HG02588 (cell line): ENCODE measurements at regions not wholly inside any gene's neighbourhood (a gene's known extent, or its start where the extent isn't known, plus 50 kb on each side); places are given as distances from the start of the nearest gene placed in this dataset.
"Not testable (repeated sequence)": the region's sequence is repeated elsewhere in the genome, so short reads cannot be mapped to it uniquely, and the experiment has no call there.

Source experiments
- ATAC-seq: cut with Tn5 transposase; IDR thresholded peaks from one replicate; pipeline ENCODE4 v1.9.1; 2021; ENCODE audit warnings: mild to moderate bottlenecking, moderate library complexity; ENCODE audit not compliant: unreplicated experiment

DNA sequence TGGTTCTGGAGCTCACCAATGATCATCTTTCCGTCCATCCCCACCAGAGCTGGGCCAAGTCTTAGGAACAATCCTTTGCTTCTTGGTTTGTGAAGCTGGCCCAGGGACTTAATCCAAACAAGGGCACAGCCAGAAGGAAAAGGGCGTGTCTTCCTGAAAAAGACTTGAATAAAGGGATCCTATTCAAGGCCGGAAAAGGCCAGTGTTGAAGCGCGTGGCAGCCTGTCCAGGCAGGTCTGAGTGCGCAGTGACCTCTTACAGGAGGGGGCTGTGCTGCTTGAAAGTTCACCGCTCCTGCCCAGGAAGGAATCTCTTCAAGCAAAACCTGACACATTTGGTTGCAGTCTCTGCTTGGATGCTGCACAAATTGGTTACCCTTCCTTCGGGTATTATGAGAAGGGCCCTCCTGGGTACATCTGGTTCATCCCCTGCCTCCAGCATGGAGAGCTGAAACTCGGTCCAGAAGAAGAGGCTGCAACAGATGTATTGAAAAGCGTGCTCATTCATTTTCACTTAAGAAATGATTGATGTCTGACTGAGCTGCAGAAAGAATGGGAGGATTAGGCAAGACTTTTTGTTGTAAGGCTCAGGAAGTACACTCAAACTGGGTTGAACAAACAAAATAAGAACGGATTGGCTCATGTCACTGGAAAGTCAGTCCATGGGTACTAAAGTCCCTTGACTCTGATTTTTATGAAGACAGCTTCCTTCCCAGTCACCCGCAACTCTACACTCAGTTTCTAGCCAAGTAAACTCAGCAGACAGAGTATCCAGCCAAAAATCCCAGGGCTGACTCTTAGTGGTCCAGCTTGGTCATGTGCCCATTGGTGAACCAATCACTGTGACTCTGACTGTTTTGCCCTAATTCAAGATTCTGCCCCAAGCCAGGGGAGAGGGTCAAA is 136.3 kb downstream of the TFAP2C start:
- no peak for ATAC-seq

- no peak for ATAC-seq
Measured at GRCh38 chr20:56766528-56766927, 137.4 kb downstream of the TFAP2C start.

GRCh38 chr20:56769921-56770600 is 141.0 kb downstream of the TFAP2C start:
- ATAC-seq, result no peak

DNA sequence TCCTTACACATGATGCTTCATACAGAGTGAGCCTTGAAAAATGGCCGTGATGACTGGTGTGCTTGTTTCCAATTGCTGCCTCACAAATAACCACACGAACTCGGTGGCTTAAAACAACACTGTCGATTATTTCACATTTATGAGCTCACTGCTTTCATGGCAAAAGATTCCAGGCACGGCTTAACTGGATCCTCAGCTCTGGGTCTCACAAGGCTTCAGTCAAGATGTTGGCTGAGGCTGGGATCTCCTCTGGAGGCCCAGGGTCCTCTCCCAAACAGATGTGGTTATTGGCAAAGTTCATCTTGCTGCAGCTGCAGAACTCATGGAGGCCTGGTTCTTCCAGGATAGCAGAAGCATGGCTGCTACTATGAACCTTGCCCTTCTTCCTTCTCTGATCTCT is 144.6 kb downstream of the TFAP2C start:
- no peak for ATAC-seq

DNA sequence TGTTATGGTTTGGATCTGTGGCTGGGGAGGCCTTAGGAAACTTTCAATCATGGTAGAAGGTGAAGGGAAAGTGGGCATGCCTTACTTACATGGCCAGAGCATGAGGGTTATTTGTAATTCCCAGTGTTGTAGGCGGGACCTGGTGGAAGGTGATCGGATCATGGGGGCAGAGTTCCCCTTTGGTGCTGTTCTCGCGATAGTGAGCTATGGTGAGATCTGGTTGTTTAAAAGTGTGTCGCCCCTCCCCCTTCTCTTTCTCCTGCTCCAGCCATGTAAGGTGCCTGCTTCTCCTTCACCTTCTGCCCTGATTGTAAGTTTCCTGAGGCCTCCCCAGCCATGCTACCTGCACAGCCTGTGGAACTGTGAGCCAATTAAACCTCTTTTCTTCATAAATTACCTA is 145.8 kb downstream of the TFAP2C start:
- no peak for ATAC-seq

DNA sequence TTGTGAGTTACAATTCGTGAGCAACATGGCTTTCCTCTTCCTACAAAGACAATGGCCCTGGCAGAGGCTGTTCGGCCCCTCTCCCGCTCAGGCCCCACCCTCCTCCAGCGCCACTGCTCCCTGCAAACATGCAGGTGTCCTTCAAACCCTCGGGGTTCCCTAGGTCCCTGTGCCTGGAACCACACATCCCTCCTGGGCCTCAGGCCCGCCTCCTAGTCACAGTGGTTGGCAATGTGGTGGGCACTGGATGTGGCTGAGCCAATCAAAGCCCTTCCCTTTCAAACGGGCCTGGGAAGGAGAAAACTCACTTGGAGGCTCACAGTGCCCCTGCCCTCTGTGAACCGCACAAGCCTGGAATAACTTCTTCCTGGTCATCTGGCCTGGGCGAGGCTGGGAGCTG is 147.2 kb downstream of the TFAP2C start:
- no peak for ATAC-seq

GRCh38 chr20:56778765-56779195 is 149.7 kb downstream of the TFAP2C start:
- no peak for ATAC-seq

DNA sequence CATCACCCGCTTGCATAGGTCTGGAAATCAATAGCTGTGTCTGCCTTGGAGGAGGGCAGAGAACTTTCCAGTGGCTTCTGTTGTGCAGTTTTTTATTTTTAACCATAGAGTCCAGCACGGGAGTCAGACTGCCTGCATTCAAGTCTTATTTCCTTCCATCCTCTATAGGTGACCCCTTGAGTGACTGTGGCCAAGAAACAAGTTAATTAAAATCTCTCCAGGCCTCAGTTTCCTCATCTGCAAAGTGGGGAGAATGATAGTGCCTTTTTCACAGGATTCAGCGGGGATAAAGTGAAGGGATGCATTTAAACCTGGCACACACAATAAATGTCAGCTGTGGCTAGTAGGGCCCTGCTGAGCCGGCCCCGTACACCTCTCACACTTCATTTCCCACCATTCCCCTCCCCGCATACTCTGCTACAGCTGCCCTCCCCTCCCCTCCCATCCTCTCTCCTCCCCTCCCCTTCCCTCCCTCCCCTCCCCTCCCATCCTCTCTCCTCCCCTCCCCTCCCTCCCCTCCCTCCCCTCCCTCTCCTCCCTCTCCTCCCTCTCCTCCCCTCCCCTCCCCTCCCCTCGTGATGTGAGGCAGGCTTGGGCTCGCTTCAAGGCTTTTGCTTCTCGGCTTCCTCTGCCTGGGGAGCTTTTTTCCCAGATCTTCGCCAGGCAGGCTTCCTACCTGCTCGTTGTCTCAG is 150.5 kb downstream of the TFAP2C start:
- ATAC-seq, result no peak

GRCh38 chr20:56780266-56780665 is 151.2 kb downstream of the TFAP2C start:
- ATAC-seq, result no peak

DNA sequence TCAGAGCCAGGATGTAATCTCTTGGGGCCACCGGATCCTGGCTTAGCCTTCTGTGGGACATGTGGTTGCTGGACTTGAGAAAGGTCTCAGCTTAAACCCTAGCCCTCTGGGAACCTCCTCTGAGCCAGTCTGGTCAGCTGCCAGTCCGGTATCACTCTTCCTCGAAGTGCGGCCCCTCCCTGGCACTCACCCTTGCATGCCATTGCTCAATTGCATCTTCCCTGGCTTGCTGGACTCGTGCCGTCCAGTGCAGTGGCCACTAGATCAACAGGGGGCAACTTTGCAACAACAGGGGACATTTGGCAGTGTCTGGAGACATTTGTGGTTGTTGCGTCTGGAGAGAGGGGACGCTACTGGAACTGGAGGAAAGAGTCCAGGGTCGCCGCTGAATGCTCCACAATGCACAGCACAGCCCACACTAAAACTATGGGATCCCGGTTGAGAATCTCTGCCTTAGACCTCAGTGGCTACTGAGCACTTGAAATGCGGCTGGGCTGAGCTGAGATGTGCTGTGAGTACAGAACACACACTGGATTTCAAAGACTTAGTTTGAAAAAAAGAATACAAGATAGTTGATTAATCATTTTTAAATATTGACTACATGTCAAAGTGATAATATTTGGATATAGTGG is 152.1 kb downstream of the TFAP2C start:
- ATAC-seq, result no peak

- ATAC-seq, result not testable (repeated sequence)
Measured at GRCh38 chr20:56781987-56782560, 153.0 kb downstream of the TFAP2C start.

GRCh38 chr20:56782814-56783213 is 153.7 kb downstream of the TFAP2C start:
- not testable (repeated sequence) for ATAC-seq

DNA sequence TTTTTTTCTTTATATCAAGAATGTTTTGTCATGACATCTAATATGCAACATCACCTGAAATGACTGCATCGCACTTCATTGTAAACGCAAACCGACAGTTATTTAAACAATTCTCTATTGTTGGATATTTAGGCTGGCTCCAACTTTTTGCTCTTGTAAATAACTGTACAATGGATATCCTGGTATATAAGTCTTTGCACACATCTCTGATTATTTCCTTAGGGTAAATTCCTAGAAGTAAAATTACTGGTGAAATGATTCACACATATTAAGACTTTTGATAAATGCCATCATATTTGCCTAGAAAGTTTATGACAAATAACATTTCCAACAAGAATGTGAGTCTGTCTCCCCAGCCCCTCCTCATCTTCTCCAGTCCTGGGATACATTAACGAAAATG is 154.7 kb downstream of the TFAP2C start:
- ATAC-seq, result no peak

DNA sequence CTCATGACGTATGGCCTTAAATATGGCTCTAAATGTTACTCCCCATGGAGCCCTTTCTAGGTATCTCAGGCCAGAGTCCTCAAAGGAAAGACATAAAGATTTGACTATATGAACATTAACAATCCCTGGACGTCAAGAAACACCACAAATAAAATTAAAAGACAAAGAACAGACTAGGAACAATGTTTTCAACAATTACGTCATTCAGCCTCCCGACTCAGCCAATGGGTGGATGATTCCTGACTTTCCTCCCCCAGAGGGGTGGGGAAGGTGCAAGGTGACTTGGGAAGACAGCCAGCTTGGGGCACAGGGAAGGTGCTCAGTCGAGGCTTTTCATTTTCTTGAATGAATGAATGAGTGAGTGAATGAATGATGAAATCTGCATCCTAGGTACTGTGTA is 157.4 kb downstream of the TFAP2C start:
- no peak for ATAC-seq

- ATAC-seq, result no peak
Measured at GRCh38 chr20:56788041-56788670, 159.1 kb downstream of the TFAP2C start.

DNA sequence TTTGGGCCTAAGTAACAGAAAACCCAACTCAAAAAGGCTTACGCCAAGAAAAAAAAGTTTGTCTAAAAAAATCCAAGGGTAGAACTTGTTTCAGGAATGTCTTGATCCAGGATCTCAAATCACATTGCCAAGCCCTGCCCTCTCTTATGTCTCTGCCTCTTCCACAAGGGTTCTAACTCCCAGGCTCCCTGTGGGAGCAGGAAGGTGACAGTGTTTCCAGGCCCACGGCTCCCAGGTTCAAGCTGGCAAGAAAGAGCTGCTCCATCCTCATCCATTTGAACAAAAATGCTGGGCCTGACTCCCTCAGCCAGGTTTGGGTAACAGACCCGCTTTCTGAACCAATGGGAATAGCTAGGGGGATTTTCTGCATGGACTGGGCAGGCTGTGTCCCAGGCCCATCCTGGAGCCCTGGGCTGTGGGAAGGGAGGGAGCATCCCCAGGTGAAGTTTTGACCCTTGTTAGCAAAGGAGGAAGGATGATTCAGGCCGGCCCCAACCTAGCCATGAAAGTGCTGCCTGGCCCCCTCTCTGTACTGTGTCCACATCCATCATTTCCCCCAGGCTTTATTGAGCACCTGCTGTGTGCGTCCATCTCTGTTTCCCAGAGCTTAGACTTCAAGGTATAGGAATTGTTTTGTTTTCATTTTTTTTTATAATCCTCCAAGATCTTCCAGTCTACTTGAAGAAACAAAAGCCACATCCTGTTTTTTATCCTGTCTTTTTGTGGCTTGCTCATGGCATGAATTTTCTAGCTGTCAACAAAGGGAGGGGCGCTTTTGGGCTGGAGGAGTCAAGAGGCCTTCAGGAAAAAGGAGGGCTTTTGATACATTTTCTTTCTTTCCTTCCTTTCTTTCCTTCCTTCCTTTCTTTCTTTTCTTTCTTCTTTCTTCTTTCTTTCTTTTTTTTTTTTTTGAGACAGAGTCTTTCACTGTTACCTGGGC is 159.8 kb downstream of the TFAP2C start:
- no peak for ATAC-seq

DNA sequence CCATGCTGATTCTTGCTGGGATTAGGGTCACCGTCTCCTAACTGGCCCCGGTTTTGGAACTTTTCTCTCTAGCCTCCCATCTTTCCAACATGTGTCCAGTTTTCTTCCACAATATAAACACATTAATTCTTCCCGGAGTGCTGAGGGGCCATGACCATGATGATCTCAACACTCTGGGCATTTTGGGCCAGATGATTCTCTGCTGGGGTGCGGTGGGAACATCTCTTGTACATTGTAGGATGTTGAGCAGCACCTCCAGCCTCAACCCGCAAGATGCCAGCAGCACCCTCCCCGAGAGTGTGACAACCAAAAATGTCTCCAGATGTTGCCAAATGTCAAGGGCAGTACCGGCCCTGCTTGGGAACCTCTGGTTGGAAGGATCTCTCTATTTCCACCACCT is 164.8 kb downstream of the TFAP2C start:
- no peak for ATAC-seq

DNA sequence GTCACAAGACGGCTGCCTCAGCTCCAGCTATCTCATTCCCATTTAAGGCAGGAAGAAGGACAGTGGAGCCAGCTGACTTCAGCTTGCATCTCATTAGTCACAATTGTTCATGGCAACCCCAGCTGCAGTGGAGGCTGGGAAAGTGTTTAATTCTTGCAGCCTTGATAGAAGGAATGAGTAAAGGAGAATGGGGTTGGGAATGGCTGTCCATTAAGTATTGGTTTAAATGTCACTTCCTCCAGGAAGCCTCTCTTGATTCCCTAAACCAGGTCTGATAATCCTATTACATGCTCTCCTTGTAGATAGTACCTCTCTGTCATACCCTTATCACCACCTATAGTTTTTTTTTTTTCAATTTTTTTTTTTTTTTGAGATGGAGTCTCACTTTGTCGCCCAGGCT is 166.4 kb downstream of the TFAP2C start:
- ATAC-seq, result no peak

DNA sequence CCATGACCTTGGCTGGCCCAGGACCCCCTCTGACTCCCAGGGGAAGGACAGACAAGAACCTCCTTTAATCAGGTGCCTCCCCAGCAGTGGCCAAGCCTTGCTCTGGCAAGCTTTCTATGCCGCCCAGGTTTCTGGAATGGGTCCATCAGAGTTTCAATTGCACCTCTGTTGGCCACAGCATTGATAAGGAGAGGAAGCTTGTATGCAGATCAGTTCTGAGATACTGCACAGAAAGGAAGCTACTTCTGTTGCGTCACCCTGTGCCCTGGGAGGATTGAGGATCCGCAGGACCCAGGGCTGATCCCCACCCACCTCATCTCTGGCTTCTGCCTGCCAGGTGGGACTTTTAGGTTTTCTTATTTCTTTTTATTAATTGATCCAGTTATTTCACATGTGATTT is 167.2 kb downstream of the TFAP2C start:
- ATAC-seq, result no peak
